ENCODE measurements at regions not wholly inside any gene's neighbourhood (a gene's known extent, or its start where the extent isn't known, plus 50 kb on each side); places are given as distances from the start of the nearest gene placed in this dataset.

DNA sequence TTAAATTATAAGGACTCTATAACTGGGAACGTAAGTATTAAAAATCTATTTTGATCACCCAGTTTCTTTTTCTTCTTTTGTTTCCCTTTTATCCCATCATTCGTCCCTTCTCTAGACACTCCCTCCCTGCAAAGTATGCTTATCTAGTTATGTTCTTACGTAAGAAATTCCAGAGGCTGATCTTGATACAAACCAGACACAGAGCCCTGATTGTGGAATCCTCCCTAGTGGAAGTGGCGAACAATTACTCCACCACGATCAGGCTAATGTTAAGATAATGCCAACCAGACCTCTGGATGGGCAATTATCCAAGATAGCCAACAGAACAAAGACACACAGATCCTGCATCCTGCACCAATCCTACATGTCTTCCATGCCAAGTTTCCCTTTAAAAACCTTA is 1557.4 kb downstream of the PLA2G4A start:
- TF ChIP-seq, protein P1, sequence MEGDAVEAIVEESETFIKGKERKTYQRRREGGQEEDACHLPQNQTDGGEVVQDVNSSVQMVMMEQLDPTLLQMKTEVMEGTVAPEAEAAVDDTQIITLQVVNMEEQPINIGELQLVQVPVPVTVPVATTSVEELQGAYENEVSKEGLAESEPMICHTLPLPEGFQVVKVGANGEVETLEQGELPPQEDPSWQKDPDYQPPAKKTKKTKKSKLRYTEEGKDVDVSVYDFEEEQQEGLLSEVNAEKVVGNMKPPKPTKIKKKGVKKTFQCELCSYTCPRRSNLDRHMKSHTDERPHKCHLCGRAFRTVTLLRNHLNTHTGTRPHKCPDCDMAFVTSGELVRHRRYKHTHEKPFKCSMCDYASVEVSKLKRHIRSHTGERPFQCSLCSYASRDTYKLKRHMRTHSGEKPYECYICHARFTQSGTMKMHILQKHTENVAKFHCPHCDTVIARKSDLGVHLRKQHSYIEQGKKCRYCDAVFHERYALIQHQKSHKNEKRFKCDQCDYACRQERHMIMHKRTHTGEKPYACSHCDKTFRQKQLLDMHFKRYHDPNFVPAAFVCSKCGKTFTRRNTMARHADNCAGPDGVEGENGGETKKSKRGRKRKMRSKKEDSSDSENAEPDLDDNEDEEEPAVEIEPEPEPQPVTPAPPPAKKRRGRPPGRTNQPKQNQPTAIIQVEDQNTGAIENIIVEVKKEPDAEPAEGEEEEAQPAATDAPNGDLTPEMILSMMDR (IDR thresholded peaks at IDR 0.05): no peak
- TF ChIP-seq POLR2A (IDR thresholded peaks at IDR 0.05): no peak

Measured in esophagus squamous epithelium (tissue), 4 donors.